Skeletal muscle cell (primary cell): ENCODE measurements at regions not wholly inside any gene's neighbourhood (a gene's known extent, or its start where the extent isn't known, plus 50 kb on each side); places are given as distances from the start of the nearest gene placed in this dataset.

ENCODE experiments used
- DNase-seq: peaks from one replicate; pipeline ENCODE4 v3.0.0-alpha.2; 2010; ENCODE audit warnings: low read depth
- H3K4me3 ChIP-seq: 2 replicates; pipeline ENCODE4 v1.5.1; 2011; ENCODE audit warnings: low read depth, mild to moderate bottlenecking, control low read depth, low read length, moderate library complexity

DNA sequence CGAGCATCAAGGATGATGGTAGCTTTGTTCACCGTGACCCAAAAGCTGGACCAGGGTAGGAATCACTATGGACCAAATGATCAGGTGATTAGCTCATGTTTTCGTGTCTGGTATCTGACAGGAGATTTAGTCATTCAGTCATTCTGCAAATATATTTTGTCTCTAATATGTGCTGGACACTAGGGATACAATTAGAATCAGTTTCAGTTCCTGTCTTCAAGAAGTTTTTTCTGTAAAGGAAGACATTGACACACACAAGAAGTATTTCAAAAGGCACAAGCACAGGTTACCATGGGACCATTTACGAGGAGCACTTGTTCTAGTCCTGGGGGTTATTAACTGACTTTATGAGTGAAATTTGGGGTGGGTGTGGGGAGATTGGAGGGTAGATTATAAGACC is 244.9 kb downstream of the HIVEP2 start:
- H3K4me3 ChIP-seq, result no peak overlapping the region
- DNase-seq, result no peak

DNA sequence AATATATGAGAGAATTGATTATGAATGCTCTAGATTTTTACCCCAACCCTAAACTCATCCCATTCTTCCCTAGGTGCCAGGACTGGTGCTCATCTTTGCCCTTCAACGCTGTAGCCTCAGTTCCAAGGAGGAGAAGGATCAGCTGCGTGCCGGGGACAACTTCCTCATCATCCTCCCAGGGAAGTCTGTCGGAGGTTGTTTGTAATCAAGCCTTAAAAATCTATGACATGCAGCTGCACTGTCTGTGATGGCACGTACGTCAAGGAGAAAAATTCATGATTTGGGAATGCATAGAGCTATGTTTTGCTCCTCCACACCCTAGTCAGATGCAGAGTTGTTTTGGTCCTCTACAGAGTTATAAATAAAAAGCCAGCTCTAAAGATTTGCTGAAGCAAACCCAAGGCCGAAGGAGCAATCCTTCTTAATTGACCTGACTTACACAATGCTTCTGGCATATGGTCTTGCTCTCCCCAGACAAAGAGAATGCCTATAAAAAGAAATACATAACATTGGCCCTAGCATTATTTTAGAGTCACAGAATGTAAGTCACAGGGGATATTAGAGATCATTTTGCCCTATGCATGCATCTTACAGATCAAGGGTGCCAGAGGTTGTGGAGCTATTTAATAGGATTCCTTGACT is 244.2 kb downstream of the HIVEP2 start:
- H3K4me3 ChIP-seq, result no peak overlapping the region
- DNase-seq, result no peak
